ENCODE measurements at regions not wholly inside any gene's neighbourhood (a gene's known extent, or its start where the extent isn't known, plus 50 kb on each side); places are given as distances from the start of the nearest gene placed in this dataset.
"Not testable (repeated sequence)": the region's sequence is repeated elsewhere in the genome, so short reads cannot be mapped to it uniquely, and the experiment has no call there.

DNA sequence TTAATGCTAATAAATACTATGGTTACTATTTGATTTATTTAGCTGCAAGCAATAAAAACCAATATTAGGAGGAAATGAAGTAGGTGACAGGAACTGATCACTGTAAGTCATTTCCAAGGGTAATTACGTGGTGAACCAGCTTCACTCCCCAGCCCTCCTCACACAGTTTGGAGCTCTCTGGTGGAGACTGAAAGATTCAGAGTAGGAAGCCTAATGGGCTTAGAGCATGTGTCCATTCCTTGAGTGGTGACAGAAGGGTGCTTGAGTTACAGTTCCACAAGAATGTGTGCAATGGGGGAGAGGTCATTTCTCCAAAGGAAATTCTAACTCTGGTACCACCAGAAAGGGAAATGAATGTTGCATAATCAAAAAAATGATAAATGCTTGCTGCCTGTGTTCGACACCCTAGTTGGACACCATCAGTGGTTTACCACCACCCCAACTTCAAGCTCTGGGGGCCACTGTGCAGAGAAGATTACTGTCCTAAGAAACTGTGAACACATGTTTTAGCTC lies 285.1 kb upstream of the MMADHC start:
- CTCF ChIA-PET, result no interaction called here

DNA sequence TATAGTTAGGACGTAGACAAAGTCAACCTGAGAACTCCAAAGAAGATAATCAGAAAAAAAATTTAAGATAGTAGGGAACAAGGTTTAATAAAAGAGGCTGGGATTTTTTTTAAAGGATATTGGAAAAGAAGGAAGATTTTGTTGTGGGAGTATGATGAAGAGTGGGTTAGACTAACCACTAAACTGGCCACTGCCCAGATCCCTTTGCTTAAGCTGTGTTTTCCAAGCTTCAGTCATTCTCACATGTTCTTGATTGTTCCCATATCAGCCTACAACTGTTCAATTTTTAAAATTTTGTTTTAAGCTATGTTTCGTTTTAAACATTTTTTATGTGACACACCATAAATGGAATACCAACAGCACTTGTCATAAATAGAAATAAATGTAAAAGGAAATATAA lies 284.5 kb upstream of the MMADHC start:
- DNase-seq, result no peak
- Mint-ChIP-seq H3K27me3 (no peaks in the 10 kb centered on the region), H3K4me3 (no peak overlapping the region), H3K27ac (no peak overlapping the region), H3K4me1 (no peaks in the 10 kb centered on the region), H3K36me3 (no peaks in the 10 kb centered on the region), H3K9me3 (peaks cover 2% of the 10 kb centered on the region)
- CTCF ChIA-PET, result no interaction called here

More for the DNA sequence above, 285.1 kb upstream of the MMADHC start:
- Mint-ChIP-seq H3K27ac (no peak overlapping the region), H3K36me3 (no peaks in the 10 kb centered on the region), H3K4me1 (no peaks in the 10 kb centered on the region), H3K9me3 (peaks cover 2% of the 10 kb centered on the region), H3K4me3 (no peak overlapping the region), H3K27me3 (no peaks in the 10 kb centered on the region)
- no peak for DNase-seq

DNA sequence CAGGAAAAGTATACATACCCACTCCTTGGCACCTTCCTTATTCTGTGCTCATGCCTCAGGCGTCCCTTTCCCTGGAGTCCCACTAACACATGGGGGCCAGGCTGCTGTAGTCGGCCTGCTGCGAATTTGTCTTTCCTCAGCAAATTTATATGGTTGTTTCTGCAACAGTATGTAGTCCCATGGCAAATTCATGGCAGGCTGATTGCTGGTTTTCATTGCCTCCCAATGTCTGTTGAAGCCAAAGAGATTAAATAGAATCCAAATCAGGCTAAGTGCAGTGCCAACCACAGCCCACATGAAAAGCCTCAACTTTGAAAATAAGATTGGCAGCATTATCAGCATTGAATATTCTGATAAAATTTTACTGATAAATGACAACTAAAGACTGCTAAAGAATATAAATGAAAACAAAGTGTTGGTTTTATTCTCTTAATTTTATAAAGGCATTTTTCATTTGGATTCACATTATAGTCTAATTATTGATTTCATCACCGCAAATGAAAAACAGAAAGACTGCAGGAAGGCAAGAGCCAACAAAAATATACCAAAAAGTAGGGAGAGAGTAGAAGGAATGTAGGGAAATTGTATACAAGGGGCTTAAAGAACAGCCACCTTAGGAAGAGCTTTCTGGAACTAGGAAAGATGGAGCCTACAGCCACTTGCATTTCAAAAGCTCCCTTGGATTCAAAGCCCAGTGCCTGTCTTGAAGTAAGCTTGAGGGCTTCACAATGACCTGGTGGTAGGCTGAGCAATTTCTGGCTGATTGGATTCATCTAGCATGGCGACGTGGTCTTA lies 283.7 kb upstream of the MMADHC start:
- DNase-seq, result no peak
- no peak overlapping the region for H3K4me3 Mint-ChIP-seq
- H3K27me3 Mint-ChIP-seq, result no peaks in the 10 kb centered on the region
- H3K9me3 Mint-ChIP-seq, result peaks cover 2% of the 10 kb centered on the region
- CTCF ChIA-PET, result no interaction called here
- H3K4me1 Mint-ChIP-seq, result no peaks in the 10 kb centered on the region
- no peaks in the 10 kb centered on the region for H3K36me3 Mint-ChIP-seq
- no peak overlapping the region for H3K27ac Mint-ChIP-seq

DNA sequence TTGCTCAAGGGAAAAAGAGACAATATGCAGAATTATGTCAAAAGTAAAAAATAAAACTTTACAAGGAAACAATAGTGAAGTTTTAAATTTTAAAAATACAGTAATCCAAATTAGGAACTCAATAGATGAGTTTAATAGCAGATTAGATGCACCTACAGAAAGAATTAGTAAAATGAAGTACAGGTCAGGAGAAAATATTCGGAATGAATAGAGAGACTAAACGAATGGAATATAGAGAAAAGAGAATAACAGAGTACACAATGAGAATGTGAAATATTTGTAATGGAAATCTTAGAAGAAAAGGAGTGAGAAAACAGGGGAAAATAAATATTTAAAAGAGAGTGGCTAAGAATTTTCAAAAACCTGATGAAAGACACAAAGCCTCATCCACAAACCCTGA lies 275.7 kb upstream of the MMADHC start:
- Mint-ChIP-seq H3K9me3 (no peaks in the 10 kb centered on the region), H3K36me3 (no peaks in the 10 kb centered on the region), H3K27me3 (no peaks in the 10 kb centered on the region), H3K4me1 (no peaks in the 10 kb centered on the region), H3K27ac (no peak overlapping the region), H3K4me3 (no peak overlapping the region)
- DNase-seq, result no peak
- CTCF ChIA-PET, result no interaction called here

DNA sequence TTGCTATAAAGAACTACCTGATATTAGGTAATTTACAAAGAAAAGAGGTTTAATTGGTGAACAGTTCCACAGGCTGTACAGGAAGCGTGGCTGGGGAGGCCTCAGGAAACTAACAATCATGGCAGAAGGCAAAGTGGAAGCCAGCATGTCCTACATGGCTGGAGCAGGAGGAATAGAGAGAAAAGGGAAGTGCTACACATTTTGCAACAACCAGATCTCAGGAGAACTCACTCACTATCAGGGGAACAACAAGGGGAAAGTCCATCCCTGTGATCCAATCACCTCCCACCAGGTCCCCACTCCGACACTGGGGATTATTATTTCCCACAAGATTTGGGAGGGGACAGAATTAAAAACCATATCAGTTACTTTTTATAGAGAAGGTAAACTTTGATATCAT lies 273.5 kb upstream of the MMADHC start:
- no peak for DNase-seq
- no peak overlapping the region for H3K27ac Mint-ChIP-seq
- CTCF ChIA-PET, result no interaction called here
- no peaks in the 10 kb centered on the region for H3K9me3 Mint-ChIP-seq
- H3K4me1 Mint-ChIP-seq, result no peaks in the 10 kb centered on the region
- H3K4me3 Mint-ChIP-seq, result no peak overlapping the region
- H3K27me3 Mint-ChIP-seq, result no peaks in the 10 kb centered on the region
- H3K36me3 Mint-ChIP-seq, result no peaks in the 10 kb centered on the region

DNA sequence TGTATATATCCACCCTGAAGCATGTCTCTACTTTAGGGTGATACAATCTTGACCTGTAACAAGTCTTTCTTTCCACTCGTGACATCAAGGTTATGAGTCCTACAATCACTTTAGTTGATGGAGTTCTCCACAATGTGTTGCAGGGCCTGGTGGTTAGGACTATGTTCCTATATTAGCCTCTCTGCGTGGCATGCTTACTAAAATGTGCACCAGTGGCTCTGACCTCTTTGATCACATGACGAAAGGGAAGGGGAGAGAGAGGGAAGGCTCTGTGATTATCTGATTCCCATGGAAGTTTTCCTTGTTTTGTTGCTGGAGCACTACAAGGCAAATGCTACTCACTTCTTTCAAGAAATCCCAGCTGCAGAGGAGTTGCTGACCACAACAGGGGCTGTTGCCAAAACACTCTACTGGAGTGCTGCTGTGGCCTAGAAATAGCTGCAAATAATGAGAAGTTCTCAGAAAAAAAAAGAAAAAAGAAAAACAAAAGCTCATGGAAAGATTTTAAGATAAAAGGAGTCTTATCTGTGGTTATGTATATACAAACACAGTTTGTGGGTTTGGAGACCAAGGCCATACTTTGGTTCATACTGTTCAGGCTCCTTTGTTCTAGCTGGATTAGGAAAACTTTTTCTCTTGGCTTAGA lies 272.8 kb upstream of the MMADHC start:
- no peak for DNase-seq
- H3K9me3 Mint-ChIP-seq, result no peaks in the 10 kb centered on the region
- no peaks in the 10 kb centered on the region for H3K27me3 Mint-ChIP-seq
- no peaks in the 10 kb centered on the region for H3K4me1 Mint-ChIP-seq
- H3K27ac Mint-ChIP-seq, result no peak overlapping the region
- no peak overlapping the region for H3K4me3 Mint-ChIP-seq
- CTCF ChIA-PET, result no interaction called here
- no peaks in the 10 kb centered on the region for H3K36me3 Mint-ChIP-seq

DNA sequence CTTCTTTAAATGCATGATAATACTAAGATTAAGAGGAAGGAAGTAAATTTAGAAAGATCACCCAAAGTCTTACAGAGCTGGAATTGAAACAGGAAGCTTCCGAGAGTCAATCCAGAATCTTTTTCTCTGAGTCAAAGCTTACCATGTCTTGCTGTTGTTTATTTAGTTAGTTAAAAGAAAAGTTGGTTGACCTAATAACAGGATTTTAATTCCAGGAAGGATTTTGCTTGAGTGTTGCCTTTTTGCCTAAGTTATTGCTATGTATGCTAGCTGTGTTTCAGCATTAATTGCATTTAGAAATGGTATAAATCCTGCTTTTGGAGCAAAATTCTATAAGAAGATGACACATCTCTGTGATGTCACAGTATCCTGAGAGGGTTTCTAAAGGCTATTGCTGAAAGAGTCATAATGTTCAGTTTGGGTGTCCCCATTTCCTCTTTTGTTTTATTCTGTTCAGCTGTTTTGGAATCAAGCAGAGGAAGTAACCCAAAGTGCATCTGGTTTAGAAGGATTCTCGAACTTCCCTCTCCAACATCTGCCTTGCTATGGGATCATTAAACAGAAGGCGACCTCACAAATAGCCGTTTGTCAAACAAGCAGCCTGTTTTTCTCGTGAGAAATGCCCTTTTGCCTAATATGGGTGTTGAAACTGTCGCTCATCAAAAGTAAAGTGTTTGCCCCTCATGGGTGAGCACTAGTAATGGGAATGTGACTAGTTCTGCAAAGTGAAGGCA lies 271.5 kb upstream of the MMADHC start:
- CTCF ChIA-PET, result no interaction called here
- DNase-seq, result no peak
- Mint-ChIP-seq H3K4me3 (no peak overlapping the region), H3K27me3 (no peaks in the 10 kb centered on the region), H3K4me1 (no peaks in the 10 kb centered on the region), H3K9me3 (no peaks in the 10 kb centered on the region), H3K27ac (no peak overlapping the region), H3K36me3 (no peaks in the 10 kb centered on the region)

DNA sequence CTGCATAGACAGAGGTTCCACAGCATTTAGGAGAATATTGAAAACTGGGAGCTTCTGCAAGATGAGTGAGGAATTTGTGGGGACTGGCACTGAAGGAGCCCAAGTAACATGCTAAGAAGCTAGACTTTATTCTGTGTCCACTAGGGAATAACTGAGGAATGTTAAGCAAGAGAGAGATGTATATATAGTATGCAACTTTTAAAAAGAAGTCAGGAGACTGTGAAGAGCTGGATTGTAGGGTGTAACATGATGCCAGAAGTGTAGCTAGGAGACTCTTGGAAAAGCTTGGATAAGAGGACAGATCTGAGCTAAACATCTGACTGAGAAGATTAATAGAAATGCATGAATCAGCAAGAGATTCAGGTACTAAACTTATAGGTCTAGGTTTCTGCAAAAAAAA lies 270.6 kb upstream of the MMADHC start:
- DNase-seq, result no peak
- H3K27ac Mint-ChIP-seq, result no peak overlapping the region
- no peaks in the 10 kb centered on the region for H3K36me3 Mint-ChIP-seq

DNA sequence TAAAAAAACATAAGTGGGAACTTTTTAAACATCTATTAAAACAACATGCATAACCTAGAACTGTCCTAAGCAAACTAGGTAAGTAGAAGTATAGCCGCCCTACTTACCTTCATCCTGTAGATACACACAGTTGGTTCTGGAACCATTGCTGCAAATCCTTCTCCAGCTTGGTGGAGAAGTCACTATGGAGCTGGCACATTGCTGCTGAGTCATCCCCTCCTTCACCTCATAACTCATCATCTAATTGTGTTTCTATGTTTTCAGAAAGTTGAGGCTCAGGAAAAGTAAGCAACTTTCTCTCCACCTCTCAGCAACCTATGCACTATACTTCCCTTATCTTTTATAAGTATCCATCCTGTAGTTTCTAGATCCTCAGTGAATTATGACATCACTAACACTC lies 269.8 kb upstream of the MMADHC start:
- Mint-ChIP-seq H3K9me3 (no peaks in the 10 kb centered on the region), H3K36me3 (no peaks in the 10 kb centered on the region), H3K4me1 (no peaks in the 10 kb centered on the region), H3K4me3 (no peak overlapping the region), H3K27ac (no peak overlapping the region), H3K27me3 (no peaks in the 10 kb centered on the region)
- no peak for DNase-seq
- CTCF ChIA-PET, result no interaction called here

More for the DNA sequence above, 270.6 kb upstream of the MMADHC start:
- Mint-ChIP-seq H3K27me3 (no peaks in the 10 kb centered on the region), H3K4me3 (no peak overlapping the region), H3K9me3 (no peaks in the 10 kb centered on the region), H3K4me1 (no peaks in the 10 kb centered on the region)
- CTCF ChIA-PET, result no interaction called here

DNA sequence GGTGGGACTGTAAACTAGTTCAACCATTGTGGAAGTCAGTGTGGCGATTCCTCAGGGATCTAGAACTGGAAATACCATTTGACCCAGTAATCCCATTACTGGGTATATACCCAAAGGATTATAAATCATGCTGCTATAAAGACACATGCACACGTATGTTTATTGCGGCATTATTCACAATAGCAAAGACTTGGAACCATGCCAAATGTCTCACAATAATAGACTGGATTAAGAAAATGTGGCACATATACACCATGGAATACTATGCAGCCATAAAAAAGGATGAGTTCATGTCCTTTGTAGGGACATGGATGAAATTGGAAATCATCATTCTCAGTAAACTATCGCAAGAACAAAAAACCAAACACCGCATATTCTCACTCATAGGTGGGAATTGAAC lies 268.3 kb upstream of the MMADHC start:
- H3K9me3 Mint-ChIP-seq, H3K4me3 Mint-ChIP-seq, CTCF ChIA-PET, DNase-seq, H3K4me1 Mint-ChIP-seq, H3K27me3 Mint-ChIP-seq, H3K27ac Mint-ChIP-seq, H3K36me3 Mint-ChIP-seq: not testable (repeated sequence)

DNA sequence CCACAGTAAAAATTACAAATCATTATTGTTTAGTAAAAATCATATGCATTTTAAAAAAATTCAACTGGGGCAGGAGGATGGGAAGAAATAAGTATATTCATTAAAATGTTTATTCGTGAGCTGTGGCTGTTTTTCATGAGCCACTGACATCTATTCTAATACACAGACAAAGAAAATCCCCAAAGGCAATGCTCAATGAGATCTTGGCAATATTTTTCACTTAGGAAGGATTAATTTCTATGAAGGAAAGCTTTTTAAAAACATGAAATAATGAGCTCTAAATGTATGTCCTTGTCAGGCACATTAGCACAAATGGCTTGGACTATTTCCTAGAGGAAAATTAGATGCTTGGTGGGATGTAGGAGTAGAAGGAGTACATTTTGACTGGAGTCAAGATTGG lies 262.0 kb upstream of the MMADHC start:
- no peaks in the 10 kb centered on the region for H3K36me3 Mint-ChIP-seq
- no peak overlapping the region for H3K4me3 Mint-ChIP-seq
- no peak overlapping the region for H3K27ac Mint-ChIP-seq
- H3K27me3 Mint-ChIP-seq, result no peaks in the 10 kb centered on the region
- CTCF ChIA-PET, result no interaction called here
- no peaks in the 10 kb centered on the region for H3K4me1 Mint-ChIP-seq
- no peak for DNase-seq
- peaks cover 14% of the 10 kb centered on the region for H3K9me3 Mint-ChIP-seq

DNA sequence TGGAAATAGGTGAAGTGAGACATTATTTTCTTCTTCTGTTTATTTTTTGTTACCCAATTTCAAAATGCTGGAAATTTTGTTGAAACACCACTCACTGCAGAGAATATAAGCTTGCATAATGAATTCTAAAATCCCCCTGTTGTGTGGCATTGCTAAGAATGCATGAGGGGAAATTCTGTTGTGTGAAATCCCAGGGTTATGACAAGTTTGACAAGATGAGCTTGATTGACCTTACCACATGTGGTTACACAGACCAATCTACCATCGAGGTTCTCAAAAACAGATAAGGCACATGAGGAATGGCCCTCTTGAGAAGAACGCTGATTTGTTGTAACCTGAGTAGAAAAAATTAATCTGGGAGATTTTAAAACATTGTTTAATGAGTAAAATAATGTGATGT lies 261.6 kb upstream of the MMADHC start:
- CTCF ChIA-PET, result no interaction called here
- H3K4me1 Mint-ChIP-seq, result no peaks in the 10 kb centered on the region

DNA sequence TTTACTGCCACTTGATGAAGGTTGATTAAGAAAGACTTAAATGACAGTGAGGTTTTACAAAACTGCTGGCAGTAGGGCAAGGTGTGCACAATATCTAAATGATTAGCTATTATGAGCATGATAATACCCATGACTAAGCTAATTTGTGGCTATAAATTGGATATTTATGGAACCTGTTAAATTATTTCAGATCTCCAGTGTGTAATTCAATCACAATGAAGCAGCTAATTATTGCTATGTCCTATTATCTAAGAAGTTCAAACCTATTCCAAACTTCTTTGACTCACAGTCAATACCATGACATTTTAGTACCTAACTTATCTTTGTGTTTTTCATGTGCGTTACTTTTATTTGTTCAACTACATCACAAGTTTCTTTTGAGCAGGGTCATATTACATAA lies 253.8 kb upstream of the MMADHC start:
- Mint-ChIP-seq H3K9me3 (peaks cover 2% of the 10 kb centered on the region), H3K36me3 (no peaks in the 10 kb centered on the region), H3K27me3 (no peaks in the 10 kb centered on the region), H3K4me3 (no peak overlapping the region), H3K4me1 (no peaks in the 10 kb centered on the region), H3K27ac (no peak overlapping the region)
- CTCF ChIA-PET, result no interaction called here
- DNase-seq, result no peak

More for the DNA sequence above, 261.6 kb upstream of the MMADHC start:
- DNase-seq, result no peak
- H3K36me3 Mint-ChIP-seq, result no peaks in the 10 kb centered on the region
- H3K4me3 Mint-ChIP-seq, result no peak overlapping the region
- no peak overlapping the region for H3K27ac Mint-ChIP-seq
- H3K9me3 Mint-ChIP-seq, result peaks cover 14% of the 10 kb centered on the region
- no peaks in the 10 kb centered on the region for H3K27me3 Mint-ChIP-seq

DNA sequence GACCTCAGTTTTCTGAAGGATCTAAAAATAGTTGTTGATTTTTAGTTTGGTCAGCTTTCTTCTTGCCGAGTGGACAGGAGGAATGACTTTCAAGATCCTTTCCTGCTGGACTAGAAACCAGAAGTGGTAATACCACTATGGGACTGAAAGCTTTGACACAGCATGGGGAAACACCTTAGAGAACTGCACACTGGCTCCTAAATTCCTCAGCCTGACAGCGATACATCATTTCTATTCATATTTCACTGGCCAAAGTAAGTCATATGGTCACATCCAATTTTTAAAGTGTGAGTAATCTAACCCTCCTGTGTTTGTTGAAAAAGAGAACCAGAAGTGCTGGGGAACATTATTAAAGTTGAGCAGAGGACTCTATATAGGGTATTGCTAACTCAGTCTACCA lies 244.7 kb upstream of the MMADHC start:
- CTCF ChIA-PET, result no interaction called here
- no peaks in the 10 kb centered on the region for H3K36me3 Mint-ChIP-seq
- H3K9me3 Mint-ChIP-seq, result peaks cover 8% of the 10 kb centered on the region
- H3K27me3 Mint-ChIP-seq, result no peaks in the 10 kb centered on the region
- no peak overlapping the region for H3K27ac Mint-ChIP-seq
- H3K4me1 Mint-ChIP-seq, result no peaks in the 10 kb centered on the region
- H3K4me3 Mint-ChIP-seq, result no peak overlapping the region
- DNase-seq, result no peak

Measured in activated naive CD4-positive, alpha-beta T cell treated with anti-CD3 and anti-CD28 coated beads, Interleukin-2, amount 10 ng/mL, durations not matched to agents 7 days and 5 days (primary cell).